ENCODE measurements at regions not wholly inside any gene's neighbourhood (a gene's known extent, or its start where the extent isn't known, plus 50 kb on each side); places are given as distances from the start of the nearest gene placed in this dataset.

GRCh38 chr3:24881239-24881638, 386.6 kb upstream of the THRB start:
- TF ChIP-seq EZH2 (IDR thresholded peaks at IDR 0.05; ENCODE audit: insufficient read depth, poor library complexity, severe bottlenecking): no peak
- TF ChIP-seq EZH2phosphoT487 (IDR thresholded peaks at IDR 0.05; ENCODE audit: insufficient read depth, low read depth): no peak

Measured in GM23248 (cell line).